ENCODE measurements at regions not wholly inside any gene's neighbourhood (a gene's known extent, or its start where the extent isn't known, plus 50 kb on each side); places are given as distances from the start of the nearest gene placed in this dataset.
"Not testable (repeated sequence)": the region's sequence is repeated elsewhere in the genome, so short reads cannot be mapped to it uniquely, and the experiment has no call there.

DNA sequence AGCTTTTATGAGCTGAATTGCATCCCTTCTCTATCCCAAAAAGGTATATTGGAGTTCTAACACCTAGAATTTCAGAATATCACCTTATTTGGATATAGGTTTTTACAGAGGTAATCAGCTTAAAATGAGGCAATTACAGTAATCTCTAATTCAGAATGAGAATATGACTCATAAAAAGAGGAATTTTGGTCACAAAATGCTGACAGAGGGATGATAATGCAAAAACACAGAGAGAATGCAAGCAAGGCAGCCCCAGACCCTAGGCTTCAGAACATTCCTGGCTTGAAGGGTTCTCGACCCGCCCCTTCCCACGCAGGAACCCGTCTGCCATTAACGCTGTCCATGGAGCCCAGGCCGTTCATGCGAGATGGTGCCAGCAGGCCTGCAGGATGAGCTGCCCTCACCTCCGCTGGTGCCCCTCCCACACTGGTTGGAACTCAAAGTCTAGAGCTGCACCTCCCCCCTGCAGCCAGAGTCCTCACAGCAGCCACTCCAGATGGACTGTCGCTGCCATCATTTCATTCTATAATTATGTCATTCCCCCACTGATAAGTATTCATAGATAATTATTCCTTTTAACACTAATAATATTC, 1173.4 kb upstream of the ACO1 start:
- ATAC-seq (peak; percentile 85), DNase-seq (ENCODE audit: low spot score) (no peak)
- POLR2A ChIA-PET, result no interaction called here

DNA sequence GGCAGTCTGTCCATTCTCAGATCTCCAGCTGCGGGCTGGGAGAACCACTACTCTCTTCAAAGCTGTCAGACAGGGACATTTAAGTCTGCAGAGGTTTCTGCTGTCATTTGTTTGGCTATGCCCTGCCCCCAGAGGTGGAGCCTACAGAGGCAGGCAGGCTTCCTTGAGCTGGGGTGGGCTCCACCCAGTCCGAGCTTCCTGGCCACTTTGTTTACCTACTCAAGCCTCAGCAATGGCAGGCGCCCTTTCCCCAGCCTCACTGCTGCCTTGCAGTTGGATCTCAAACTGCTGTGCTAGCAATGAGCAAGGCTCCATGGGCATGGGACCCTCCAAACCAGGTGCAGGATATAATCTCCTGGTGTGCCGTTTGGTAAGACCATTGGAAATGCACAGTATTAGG, 1154.5 kb upstream of the ACO1 start:
- H3K79me2 ChIP-seq (ENCODE audit: insufficient read depth, low read length); H4K20me1 ChIP-seq (ENCODE audit: insufficient read depth, low read length); H3K4me1 ChIP-seq (ENCODE audit: insufficient read depth, low read length); CTCF ChIA-PET (ENCODE audit: low intra/inter-chr PET ratio, low total read pairs); H3K9ac ChIP-seq (ENCODE audit: insufficient read depth, low read depth, low read length); intact Hi-C loops (cut with micrococcal nuclease; ENCODE audit: unreplicated experiment); FAIRE-seq; H3K4me2 ChIP-seq (ENCODE audit: low read depth, low read length); H2AFZ ChIP-seq (ENCODE audit: low read length); H3K4me3 ChIP-seq (replicated peaks in 1 of 3; ENCODE audit: insufficient read depth in 1 of 3, low read depth in 2 of 3, low read length in 3 of 3); H3K36me3 ChIP-seq (replicated peaks in 1 of 2; ENCODE audit: control insufficient read depth in 1 of 2, insufficient read depth in 2 of 2, low read length in 2 of 2); H3K27me3 ChIP-seq (ENCODE audit: control insufficient read depth in 1 of 2, insufficient read depth in 2 of 2, low read length in 2 of 2); ATAC-seq; POLR2A ChIA-PET; DNase-seq (ENCODE audit: low spot score); H3K9me3 ChIP-seq (ENCODE audit: low read length); in situ Hi-C loops (cut with HindIII; ENCODE audit: extremely low pct_ligation_motif_present, low pct_unique_long_range_greater_than_20kb); H3K27ac ChIP-seq (ENCODE audit: extremely low read length, insufficient read depth, low read length); BruUV-seq (replicated peaks): not testable (repeated sequence)
- WGBS (ENCODE audit: low lambda C conversion rate), result 0% methylated on average over 1 of the region's 4 CpGs

More for the DNA sequence above, 1173.4 kb upstream of the ACO1 start:
- Histone ChIP-seq H2AFZ (ENCODE audit: low read length) (no peak overlapping the region), H3K4me2 (ENCODE audit: low read depth, low read length) (no peak overlapping the region), H3K27ac (ENCODE audit: extremely low read length, insufficient read depth, low read length) (no peak overlapping the region), H3K4me1 (ENCODE audit: insufficient read depth, low read length) (no peaks in the 10 kb centered on the region), H3K27me3 (ENCODE audit: control insufficient read depth in 1 of 2, insufficient read depth in 2 of 2, low read length in 2 of 2) (no peaks in the 10 kb centered on the region), H3K79me2 (ENCODE audit: insufficient read depth, low read length) (no peaks in the 10 kb centered on the region), H3K4me3 (replicated peaks in 1 of 3; ENCODE audit: insufficient read depth in 1 of 3, low read depth in 2 of 3, low read length in 3 of 3) (no peak overlapping the region), H3K9me3 (ENCODE audit: low read length) (no peaks in the 10 kb centered on the region), H4K20me1 (ENCODE audit: insufficient read depth, low read length) (no peaks in the 10 kb centered on the region), H3K9ac (ENCODE audit: insufficient read depth, low read depth, low read length) (no peak overlapping the region), H3K36me3 (replicated peaks in 1 of 2; ENCODE audit: control insufficient read depth in 1 of 2, insufficient read depth in 2 of 2, low read length in 2 of 2) (no peaks in the 10 kb centered on the region)
- in situ Hi-C loops (cut with HindIII; ENCODE audit: extremely low pct_ligation_motif_present, low pct_unique_long_range_greater_than_20kb) (no loop called here), intact Hi-C loops (cut with micrococcal nuclease; ENCODE audit: unreplicated experiment) (no loop called here)
- 11% methylated on average over 5 of the region's 9 CpGs for WGBS (ENCODE audit: low lambda C conversion rate)
- BruUV-seq (replicated peaks), result no TSS peak
- FAIRE-seq, result no peak
- TF ChIP-seq MAFK (conservative IDR thresholded peaks at IDR 0.05 in 1 of 2, IDR thresholded peaks at IDR 0.05 in 1 of 2; ENCODE audit: low read length in 2 of 2), result peak; percentile 4 to 13; a peak in 1 of 4 replicates
- no peak for TF ChIP-seq NR2F2 (IDR thresholded peaks at IDR 0.05; ENCODE audit: borderline replicate concordance, low read depth)
- TF ChIP-seq STAG1 (CRISPR knock-in tag; IDR thresholded peaks at IDR 0.05), result no peak
- TF ChIP-seq ZNF816 (CRISPR knock-in tag; IDR thresholded peaks at IDR 0.05; ENCODE audit: borderline replicate concordance), result no peak
- no peak for TF ChIP-seq ZSCAN29 (CRISPR knock-in tag; conservative IDR thresholded peaks at IDR 0.05)
- TF ChIP-seq DMAP1 (CRISPR knock-in tag; IDR thresholded peaks at IDR 0.05), result no peak
- TF ChIP-seq, protein P1, sequence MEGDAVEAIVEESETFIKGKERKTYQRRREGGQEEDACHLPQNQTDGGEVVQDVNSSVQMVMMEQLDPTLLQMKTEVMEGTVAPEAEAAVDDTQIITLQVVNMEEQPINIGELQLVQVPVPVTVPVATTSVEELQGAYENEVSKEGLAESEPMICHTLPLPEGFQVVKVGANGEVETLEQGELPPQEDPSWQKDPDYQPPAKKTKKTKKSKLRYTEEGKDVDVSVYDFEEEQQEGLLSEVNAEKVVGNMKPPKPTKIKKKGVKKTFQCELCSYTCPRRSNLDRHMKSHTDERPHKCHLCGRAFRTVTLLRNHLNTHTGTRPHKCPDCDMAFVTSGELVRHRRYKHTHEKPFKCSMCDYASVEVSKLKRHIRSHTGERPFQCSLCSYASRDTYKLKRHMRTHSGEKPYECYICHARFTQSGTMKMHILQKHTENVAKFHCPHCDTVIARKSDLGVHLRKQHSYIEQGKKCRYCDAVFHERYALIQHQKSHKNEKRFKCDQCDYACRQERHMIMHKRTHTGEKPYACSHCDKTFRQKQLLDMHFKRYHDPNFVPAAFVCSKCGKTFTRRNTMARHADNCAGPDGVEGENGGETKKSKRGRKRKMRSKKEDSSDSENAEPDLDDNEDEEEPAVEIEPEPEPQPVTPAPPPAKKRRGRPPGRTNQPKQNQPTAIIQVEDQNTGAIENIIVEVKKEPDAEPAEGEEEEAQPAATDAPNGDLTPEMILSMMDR (CRISPR knock-in tag; IDR thresholded peaks at IDR 0.05), result no peak
- TF ChIP-seq, protein P2, sequence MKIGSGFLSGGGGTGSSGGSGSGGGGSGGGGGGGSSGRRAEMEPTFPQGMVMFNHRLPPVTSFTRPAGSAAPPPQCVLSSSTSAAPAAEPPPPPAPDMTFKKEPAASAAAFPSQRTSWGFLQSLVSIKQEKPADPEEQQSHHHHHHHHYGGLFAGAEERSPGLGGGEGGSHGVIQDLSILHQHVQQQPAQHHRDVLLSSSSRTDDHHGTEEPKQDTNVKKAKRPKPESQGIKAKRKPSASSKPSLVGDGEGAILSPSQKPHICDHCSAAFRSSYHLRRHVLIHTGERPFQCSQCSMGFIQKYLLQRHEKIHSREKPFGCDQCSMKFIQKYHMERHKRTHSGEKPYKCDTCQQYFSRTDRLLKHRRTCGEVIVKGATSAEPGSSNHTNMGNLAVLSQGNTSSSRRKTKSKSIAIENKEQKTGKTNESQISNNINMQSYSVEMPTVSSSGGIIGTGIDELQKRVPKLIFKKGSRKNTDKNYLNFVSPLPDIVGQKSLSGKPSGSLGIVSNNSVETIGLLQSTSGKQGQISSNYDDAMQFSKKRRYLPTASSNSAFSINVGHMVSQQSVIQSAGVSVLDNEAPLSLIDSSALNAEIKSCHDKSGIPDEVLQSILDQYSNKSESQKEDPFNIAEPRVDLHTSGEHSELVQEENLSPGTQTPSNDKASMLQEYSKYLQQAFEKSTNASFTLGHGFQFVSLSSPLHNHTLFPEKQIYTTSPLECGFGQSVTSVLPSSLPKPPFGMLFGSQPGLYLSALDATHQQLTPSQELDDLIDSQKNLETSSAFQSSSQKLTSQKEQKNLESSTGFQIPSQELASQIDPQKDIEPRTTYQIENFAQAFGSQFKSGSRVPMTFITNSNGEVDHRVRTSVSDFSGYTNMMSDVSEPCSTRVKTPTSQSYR (CRISPR knock-in tag; IDR thresholded peaks at IDR 0.05; ENCODE audit: borderline replicate concordance), result peak; percentile 56; the same call in 1 of the 2 replicates
- no peak for TF ChIP-seq XBP1 (CRISPR knock-in tag; IDR thresholded peaks at IDR 0.05)
- CTCF ChIA-PET (ENCODE audit: low intra/inter-chr PET ratio, low total read pairs), result no interaction called here
